ENCODE measurements at regions not wholly inside any gene's neighbourhood (a gene's known extent, or its start where the extent isn't known, plus 50 kb on each side); places are given as distances from the start of the nearest gene placed in this dataset.

DNA sequence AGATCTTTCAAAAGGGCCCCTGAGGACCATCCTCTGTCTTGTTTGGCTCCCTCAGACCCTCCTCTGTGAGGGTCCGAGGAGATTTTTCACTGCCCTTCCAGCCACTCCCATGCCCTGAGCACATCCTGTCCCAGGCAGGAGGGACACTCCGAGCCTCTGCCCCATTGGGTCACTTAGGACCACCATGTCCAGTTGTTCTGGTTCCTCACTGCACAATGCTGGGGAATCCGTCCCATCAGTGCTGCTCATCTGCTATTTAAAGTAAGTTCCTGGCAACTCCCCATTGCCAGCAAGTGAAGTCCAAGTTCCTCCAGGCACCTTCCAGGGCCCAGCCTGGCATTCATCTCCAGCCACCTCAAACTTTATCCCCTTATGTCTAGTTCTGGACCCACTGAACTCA, 117.5 kb upstream of the GRIK3 start:
- TF ChIP-seq EZH2 (IDR thresholded peaks at IDR 0.05; ENCODE audit: insufficient read depth, poor library complexity, severe bottlenecking) (no peak), EZH2phosphoT487 (IDR thresholded peaks at IDR 0.05; ENCODE audit: insufficient read depth, low read depth) (no peak)
- Histone ChIP-seq H4K20me1 (ENCODE audit: insufficient read depth) (no peaks in the 10 kb centered on the region), H3K79me2 (ENCODE audit: insufficient read depth) (no peaks in the 10 kb centered on the region), H3K36me3 (ENCODE audit: low read depth) (no peaks in the 10 kb centered on the region), H3K27ac (no peak overlapping the region), H3K9ac (no peak overlapping the region), H3K4me3 (no peak overlapping the region), H2AFZ (no peak overlapping the region), H3K4me1 (ENCODE audit: insufficient read depth) (no peaks in the 10 kb centered on the region), H3K9me3 (ENCODE audit: low read depth) (no peaks in the 10 kb centered on the region), H3K4me2 (ENCODE audit: unreplicated experiment) (no peak overlapping the region), H3K27me3 (replicated peaks; ENCODE audit: insufficient read depth) (no peaks in the 10 kb centered on the region), H3F3A (ENCODE audit: insufficient read depth) (no peaks in the 10 kb centered on the region), H3K9me2 (ENCODE audit: insufficient read depth) (no peaks in the 10 kb centered on the region)
- no peak for DNase-seq
- 11 to 13% methylated on average over 3 of the region's 3 CpGs for WGBS, 2 experiments (ENCODE audit: low coverage in 1 of 2, low lambda C conversion rate in 2 of 2, missing lambda C conversion rate in 2 of 2)
- in situ Hi-C loops (cut with MboI): no loop called here

DNA sequence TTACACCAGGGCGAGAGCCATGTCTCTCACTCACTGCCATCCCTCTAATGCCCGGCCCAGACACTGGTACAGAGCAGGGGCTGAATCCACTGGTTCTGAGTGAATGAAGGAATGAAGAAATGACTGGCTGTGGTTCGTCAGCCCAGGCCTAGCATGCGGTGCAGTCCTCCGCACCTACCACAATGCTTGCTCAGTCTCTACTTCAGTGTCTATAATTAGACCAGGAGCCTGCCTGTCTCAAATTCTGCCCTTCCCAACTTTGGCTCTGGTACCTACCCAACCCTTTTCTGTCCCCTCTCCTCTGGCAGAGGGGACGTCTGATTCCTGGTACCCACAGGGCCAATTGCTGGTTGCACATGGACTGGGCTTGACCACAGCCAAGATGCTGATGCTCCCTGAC, 118.2 kb upstream of the GRIK3 start:
- in situ Hi-C loops (cut with MboI): no loop called here
- TF ChIP-seq EZH2 (IDR thresholded peaks at IDR 0.05; ENCODE audit: insufficient read depth, poor library complexity, severe bottlenecking) (no peak), EZH2phosphoT487 (IDR thresholded peaks at IDR 0.05; ENCODE audit: insufficient read depth, low read depth) (no peak)
- Histone ChIP-seq H3K4me2 (ENCODE audit: unreplicated experiment) (no peak overlapping the region), H3K9me3 (ENCODE audit: low read depth) (no peaks in the 10 kb centered on the region), H3K9me2 (ENCODE audit: insufficient read depth) (no peaks in the 10 kb centered on the region), H3K4me1 (ENCODE audit: insufficient read depth) (no peaks in the 10 kb centered on the region), H2AFZ (no peak overlapping the region), H3F3A (ENCODE audit: insufficient read depth) (no peaks in the 10 kb centered on the region), H3K36me3 (ENCODE audit: low read depth) (no peaks in the 10 kb centered on the region), H3K27me3 (replicated peaks; ENCODE audit: insufficient read depth) (no peaks in the 10 kb centered on the region), H3K9ac (no peak overlapping the region), H3K4me3 (no peak overlapping the region), H3K27ac (no peak overlapping the region), H4K20me1 (ENCODE audit: insufficient read depth) (no peaks in the 10 kb centered on the region), H3K79me2 (ENCODE audit: insufficient read depth) (no peaks in the 10 kb centered on the region)
- WGBS, 2 experiments (ENCODE audit: low coverage in 1 of 2, low lambda C conversion rate in 2 of 2, missing lambda C conversion rate in 2 of 2): 33 to 35% methylated on average over 6 of the region's 6 CpGs
- no peak for DNase-seq

DNA sequence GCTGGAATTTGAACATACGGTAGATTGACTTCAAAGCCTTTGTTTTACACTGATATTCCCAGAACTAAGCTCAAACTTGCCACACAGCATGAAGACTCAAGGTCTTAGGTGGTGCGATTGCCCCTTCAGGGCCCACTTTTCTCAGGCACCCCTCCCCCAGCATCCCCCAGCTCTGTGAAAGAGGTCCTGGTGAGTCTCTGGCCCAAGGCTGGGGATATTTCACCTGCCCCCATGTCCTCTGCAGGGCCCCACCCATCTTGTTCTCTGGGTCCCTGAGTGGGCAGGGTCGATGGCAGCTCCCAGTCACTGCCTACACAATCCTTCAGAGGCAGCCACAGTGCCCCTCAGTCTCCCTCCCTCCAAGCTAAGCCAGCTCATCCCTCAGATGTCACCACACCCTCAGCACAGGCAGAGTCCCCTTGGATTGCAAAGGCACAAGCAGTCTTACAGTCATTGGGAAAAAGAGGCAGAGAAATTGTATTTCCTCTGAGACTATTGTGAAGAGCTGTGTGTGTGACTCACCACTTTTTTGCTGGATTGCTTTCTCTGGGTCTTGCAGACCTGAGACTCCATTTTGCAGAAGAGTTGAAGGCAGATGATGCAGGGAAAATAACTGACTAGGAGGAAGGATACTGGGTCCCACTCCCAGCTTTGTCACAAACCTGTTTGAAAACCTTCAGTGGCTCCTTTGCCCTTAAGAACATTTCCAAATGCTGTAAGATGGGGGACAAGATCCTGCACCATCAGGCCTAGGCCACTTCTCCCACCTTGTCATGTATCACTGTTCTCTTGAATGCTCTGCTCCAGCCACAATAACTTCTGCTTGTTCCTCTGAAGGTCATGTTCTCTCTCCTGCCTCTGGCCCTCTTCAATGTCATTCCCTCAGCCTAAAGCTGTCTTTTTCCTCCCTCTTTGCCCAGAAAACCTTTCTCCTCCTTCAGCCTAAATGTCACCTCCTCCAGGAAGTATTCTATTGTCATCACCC, 119.1 kb upstream of the GRIK3 start:
- DNase-seq: no peak
- in situ Hi-C loops (cut with MboI): no loop called here

GRCh38 chr1:37156646-37157045, 122.3 kb upstream of the GRIK3 start:
- Histone ChIP-seq H3K9ac (no peak overlapping the region), H3F3A (ENCODE audit: insufficient read depth) (no peaks in the 10 kb centered on the region), H3K9me3 (ENCODE audit: low read depth) (no peaks in the 10 kb centered on the region), H3K79me2 (ENCODE audit: insufficient read depth) (no peaks in the 10 kb centered on the region), H3K4me1 (ENCODE audit: insufficient read depth) (no peaks in the 10 kb centered on the region), H3K27ac (no peak overlapping the region), H2AFZ (no peak overlapping the region), H3K9me2 (ENCODE audit: insufficient read depth) (no peaks in the 10 kb centered on the region), H4K20me1 (ENCODE audit: insufficient read depth) (no peaks in the 10 kb centered on the region), H3K27me3 (replicated peaks; ENCODE audit: insufficient read depth) (no peaks in the 10 kb centered on the region), H3K4me2 (ENCODE audit: unreplicated experiment) (no peak overlapping the region), H3K4me3 (no peak overlapping the region), H3K36me3 (ENCODE audit: low read depth) (no peaks in the 10 kb centered on the region)
- DNase-seq: no peak
- TF ChIP-seq EZH2 (IDR thresholded peaks at IDR 0.05; ENCODE audit: insufficient read depth, poor library complexity, severe bottlenecking) (no peak), EZH2phosphoT487 (IDR thresholded peaks at IDR 0.05; ENCODE audit: insufficient read depth, low read depth) (no peak)
- 33 to 45% methylated on average over 9 of the region's 9 CpGs for WGBS, 2 experiments (ENCODE audit: low coverage in 1 of 2, low lambda C conversion rate in 2 of 2, missing lambda C conversion rate in 2 of 2)
- in situ Hi-C loops (cut with MboI): no loop called here

More for the DNA sequence above, 119.1 kb upstream of the GRIK3 start:
- H3K4me1 ChIP-seq (ENCODE audit: insufficient read depth): no peaks in the 10 kb centered on the region
- no peak overlapping the region for H3K27ac ChIP-seq
- no peaks in the 10 kb centered on the region for H3K27me3 ChIP-seq (replicated peaks; ENCODE audit: insufficient read depth)
- H3K4me2 ChIP-seq (ENCODE audit: unreplicated experiment): no peak overlapping the region
- H2AFZ ChIP-seq: no peak overlapping the region
- H4K20me1 ChIP-seq (ENCODE audit: insufficient read depth): no peaks in the 10 kb centered on the region
- no peaks in the 10 kb centered on the region for H3K36me3 ChIP-seq (ENCODE audit: low read depth)
- no peaks in the 10 kb centered on the region for H3K9me3 ChIP-seq (ENCODE audit: low read depth)
- H3K9me2 ChIP-seq (ENCODE audit: insufficient read depth): no peaks in the 10 kb centered on the region
- WGBS, 2 experiments (ENCODE audit: low coverage in 1 of 2, low lambda C conversion rate in 2 of 2, missing lambda C conversion rate in 2 of 2): 32 to 46% methylated on average over 3 of the region's 3 CpGs
- no peaks in the 10 kb centered on the region for H3K79me2 ChIP-seq (ENCODE audit: insufficient read depth)
- H3K4me3 ChIP-seq: no peak overlapping the region
- TF ChIP-seq EZH2phosphoT487 (IDR thresholded peaks at IDR 0.05; ENCODE audit: insufficient read depth, low read depth) (no peak), EZH2 (IDR thresholded peaks at IDR 0.05; ENCODE audit: insufficient read depth, poor library complexity, severe bottlenecking) (no peak)
- H3F3A ChIP-seq (ENCODE audit: insufficient read depth): no peaks in the 10 kb centered on the region
- H3K9ac ChIP-seq: no peak overlapping the region
